ENCODE measurements at regions not wholly inside any gene's neighbourhood (a gene's known extent, or its start where the extent isn't known, plus 50 kb on each side); places are given as distances from the start of the nearest gene placed in this dataset.

- no peak for DNase-seq
Measured at GRCh38 chr5:2432076-2432920, 319.2 kb downstream of the IRX2 start.

GRCh38 chr5:2430606-2431005 is 320.9 kb downstream of the IRX2 start:
- DNase-seq: no peak

GRCh38 chr5:2427983-2428382 is 323.5 kb downstream of the IRX2 start:
- DNase-seq: no peak

DNA sequence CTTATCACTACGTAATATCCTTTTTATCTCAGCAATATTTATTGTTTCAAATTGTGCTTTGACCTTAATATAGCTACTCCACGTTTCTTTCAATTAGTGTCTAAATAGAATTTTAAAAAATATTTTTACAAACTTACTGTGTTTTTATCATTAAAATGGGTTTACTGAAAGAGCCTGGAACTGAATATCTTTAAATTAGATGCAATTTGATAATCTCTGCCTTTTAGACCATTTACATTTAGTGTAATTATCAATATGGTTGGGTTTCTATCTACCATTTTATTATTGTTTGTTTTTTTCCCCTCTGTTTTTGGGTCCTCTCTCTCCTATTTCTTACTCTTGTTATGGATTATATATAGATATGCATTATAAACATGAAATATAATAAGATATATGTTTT is 327.8 kb downstream of the IRX2 start:
- no peak for DNase-seq

- no peak for DNase-seq
Measured at GRCh38 chr5:2417301-2417700, 334.2 kb downstream of the IRX2 start.

- no peak for DNase-seq
Measured at GRCh38 chr5:2415678-2416077, 335.8 kb downstream of the IRX2 start.

GRCh38 chr5:2410451-2410850 is 341.0 kb downstream of the IRX2 start:
- no peak for DNase-seq

GRCh38 chr5:2403296-2403695 is 348.2 kb downstream of the IRX2 start:
- DNase-seq: no peak

GRCh38 chr5:2399804-2400203 is 351.7 kb downstream of the IRX2 start:
- DNase-seq: no peak

GRCh38 chr5:2399096-2399495 is 352.4 kb downstream of the IRX2 start:
- DNase-seq: no peak

GRCh38 chr5:2393556-2393955 is 357.9 kb downstream of the IRX2 start:
- DNase-seq: no peak

DNA sequence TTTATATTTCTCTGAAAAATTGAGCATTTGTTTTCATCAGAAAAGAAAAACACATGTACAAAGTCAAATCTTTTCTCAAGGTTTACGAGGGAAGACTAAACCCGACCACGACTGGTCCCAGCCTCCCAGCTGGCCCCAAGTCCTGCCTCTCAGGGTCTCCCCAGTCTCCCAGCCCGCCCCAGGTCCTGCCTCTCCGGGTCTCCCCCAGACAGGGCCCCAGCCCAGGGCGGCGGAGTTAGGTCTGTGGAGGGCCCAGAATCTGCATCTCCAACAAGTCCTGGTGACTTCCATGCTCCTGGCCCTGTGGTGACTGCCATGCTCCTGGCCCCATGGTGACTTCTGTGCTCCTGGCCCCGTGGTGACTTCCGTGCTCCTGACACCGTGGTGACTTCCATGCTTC is 359.9 kb downstream of the IRX2 start:
- no peak for DNase-seq

- no peak for DNase-seq
Measured at GRCh38 chr5:2391021-2391420, 360.5 kb downstream of the IRX2 start.

GRCh38 chr5:2388571-2388970 is 362.9 kb downstream of the IRX2 start:
- DNase-seq: no peak

- DNase-seq: no peak
Measured at GRCh38 chr5:2387634-2388325, 363.7 kb downstream of the IRX2 start.

DNA sequence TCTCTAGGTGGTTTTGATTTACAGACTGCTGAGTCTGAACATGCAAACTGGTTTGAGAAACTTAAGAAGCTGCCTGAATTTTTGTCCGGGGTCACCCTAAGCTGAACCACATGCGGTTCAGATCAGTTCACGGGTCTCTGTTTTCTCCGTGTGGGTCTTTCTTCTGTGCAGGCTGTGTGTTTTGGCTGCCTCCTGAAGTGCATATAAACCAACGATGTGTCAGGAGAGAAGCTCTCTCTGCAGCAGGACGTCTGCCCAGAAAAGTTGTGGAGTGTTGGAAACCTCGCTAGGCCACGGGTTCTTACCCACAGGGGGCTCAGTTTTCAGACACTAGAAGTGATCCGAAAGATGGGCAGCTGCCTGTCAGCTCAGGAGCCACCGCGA is 364.2 kb downstream of the IRX2 start:
- DNase-seq: no peak

DNA sequence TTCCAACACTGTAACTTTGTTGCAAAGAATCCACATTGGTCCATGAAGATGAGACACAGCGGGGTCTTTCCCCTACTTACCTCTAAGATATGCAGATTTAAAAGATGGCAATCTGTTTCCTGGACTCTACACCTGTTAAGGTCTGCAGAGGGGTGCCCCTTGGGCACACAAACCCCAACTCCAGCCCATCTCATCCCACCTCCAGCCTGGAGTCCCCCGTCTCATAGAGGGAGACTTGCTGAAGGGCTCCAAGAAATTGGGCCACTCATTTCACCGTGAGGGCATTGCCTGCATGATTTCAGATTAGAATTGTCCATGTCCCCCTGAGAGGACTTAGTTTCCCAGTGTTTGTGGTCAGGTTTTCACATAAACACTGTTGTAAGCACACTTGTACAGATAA is 365.7 kb downstream of the IRX2 start:
- DNase-seq: no peak

GRCh38 chr5:2383698-2384065 is 367.8 kb downstream of the IRX2 start:
- DNase-seq: no peak

DNA sequence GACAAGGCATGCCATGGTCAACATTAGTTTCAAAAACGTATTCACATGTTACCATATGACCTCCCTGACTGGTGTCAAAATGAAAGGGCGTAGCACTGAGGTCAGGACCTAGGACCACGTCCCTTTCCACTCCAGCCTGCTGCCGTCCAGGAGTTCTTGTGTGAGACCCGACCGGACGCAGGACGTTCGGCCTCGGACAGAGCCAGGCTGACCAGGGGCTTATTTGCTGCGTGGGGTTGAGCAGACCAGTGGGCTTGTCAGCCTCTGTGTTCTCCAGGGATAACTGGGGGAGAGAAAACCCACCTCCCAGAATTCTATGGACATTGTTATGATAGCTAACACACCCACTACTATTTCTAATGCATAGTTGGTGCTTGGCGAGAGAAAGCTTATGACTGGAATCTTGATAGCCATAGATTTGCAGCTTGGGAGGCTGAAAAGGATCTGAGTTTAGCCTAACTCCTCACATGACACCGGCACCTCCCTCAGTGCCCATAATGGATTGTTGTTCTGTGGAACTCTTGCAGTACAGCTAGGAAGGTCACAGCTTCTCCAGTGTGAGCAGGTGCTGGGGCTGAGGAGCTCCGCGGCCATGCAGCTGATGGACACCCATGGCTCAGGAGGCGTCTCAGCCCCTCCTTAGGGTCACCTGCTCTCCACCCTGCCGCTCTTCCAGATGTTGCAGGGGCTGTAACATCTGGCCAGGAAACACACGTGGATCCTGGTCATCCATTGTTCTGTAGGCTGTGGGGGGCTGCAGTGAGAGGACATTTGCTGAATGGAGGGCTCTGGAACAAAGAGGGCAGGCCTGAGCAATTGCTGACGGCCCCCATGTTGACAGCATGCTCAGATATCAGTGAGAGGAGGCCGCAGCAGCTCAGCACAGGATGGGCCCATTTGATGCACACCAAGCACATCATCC is 368.4 kb downstream of the IRX2 start:
- DNase-seq: no peak

DNA sequence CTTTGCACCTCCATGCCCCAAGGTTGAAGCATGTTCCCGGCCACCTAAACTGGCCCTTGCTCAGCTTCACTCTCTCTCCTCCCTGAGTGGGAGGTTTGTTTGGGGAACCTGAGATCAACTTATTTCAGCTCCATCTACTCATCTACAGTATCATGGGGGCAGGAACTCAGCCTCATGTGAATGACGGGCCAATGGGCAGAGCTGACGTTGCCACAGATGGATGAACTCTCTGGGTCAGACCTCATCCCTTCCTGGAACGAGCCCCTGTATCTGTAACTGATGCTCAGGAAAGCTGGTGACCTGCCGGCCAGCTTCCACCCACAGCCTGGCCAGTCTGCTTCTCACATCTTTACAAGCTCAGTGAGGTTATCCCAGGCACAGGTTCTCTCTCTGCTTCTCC is 369.6 kb downstream of the IRX2 start:
- no peak for DNase-seq

GRCh38 chr5:2381070-2381469 is 370.4 kb downstream of the IRX2 start:
- DNase-seq: no peak

DNA sequence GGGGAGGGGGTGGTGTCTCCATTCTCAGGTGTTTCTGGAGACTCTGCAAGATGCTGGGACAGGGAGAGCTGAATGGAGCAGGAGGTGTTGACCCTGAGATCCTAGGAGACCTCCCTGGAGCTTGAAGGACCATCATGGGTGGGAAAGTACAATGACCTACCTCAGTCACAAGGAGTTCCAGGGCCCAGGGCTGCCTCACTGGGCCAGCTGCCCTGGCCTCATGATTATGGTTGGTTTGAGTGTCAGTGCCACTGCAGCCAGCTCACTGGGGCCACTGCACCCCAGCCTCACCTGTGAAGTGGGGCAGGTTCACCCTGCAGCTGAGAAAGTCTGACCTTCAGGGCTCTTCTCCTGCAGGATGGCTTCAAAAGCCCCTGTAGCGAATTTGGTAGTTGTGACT is 372.5 kb downstream of the IRX2 start:
- DNase-seq: no peak

GRCh38 chr5:2378108-2378507 is 373.4 kb downstream of the IRX2 start:
- DNase-seq: no peak

DNA sequence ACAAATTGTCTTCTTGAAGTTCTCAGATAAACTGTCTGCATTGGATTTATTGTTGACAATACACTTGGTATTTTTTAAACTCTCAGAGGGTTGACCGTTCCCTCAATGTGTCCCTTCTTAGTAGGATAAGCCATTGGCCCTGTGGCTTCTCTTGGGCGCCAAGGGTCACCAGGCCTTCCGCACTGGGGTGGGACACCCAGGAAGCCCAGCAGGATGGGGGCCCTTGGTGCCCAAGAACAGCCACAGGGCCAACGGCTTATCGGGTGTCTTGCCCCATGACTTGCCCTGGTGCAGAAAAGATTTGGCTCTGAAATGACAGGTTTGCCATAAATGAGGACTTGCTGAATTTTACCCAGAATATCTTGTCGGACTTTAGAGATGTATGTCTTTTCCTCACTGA is 375.0 kb downstream of the IRX2 start:
- no peak for DNase-seq

All from CD4-positive, alpha-beta T cell treated with Interleukin-1 beta for 1 hour (primary cell).